Gastrocnemius medialis (tissue), 4 donors: ENCODE measurements at regions not wholly inside any gene's neighbourhood (a gene's known extent, or its start where the extent isn't known, plus 50 kb on each side); places are given as distances from the start of the nearest gene placed in this dataset.

ENCODE experiments used
- POLR2A ChIP-seq, 2 donors: fragments of 450-650 bp; IDR thresholded peaks; one replicate each; pipeline ENCODE4 v1.6.1; 2017; ENCODE audit warnings: antibody characterized with exemption in 2 of 2, mild to moderate bottlenecking in 2 of 2, moderate library complexity in 2 of 2
- TF ChIP-seq, protein P1 (sequence below), 5 experiments: fragments of 450-650 bp in 3 of 5; fragments of 200-600 bp in 2 of 5; sonication (generic) in 2 of 5; IDR thresholded peaks in 4 of 5; conservative IDR thresholded peaks in 1 of 5; 1 replicate in 4 of 5; 2 replicates in 1 of 5; pipeline ENCODE4 v1.5.1; 2016 to 2019; ENCODE audit warnings: antibody characterized with exemption in 5 of 5, mild to moderate bottlenecking in 3 of 5, moderate library complexity in 3 of 5

DNA sequence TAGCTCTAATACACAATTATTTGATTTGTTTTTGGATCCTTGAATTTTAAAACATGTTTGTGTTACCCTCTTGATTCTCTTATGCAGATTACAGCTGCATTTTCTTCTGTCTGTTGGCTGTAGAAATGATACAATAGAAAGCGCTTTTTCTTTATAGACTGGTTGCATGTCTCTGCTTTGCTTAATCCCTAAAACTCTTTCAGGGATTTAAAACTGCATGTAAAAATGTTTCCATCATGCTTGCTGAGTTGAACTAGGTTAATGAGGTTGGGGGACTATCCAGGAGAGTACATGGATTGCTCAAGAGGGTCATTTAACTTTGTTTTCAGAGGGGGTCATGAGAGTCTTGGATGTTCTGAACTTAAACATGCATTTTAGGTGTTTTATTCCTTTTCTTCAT, 166.4 kb upstream of the IFNG-AS1 start:
- no peak for TF ChIP-seq POLR2A (IDR thresholded peaks at IDR 0.05)
- TF ChIP-seq, protein P1, sequence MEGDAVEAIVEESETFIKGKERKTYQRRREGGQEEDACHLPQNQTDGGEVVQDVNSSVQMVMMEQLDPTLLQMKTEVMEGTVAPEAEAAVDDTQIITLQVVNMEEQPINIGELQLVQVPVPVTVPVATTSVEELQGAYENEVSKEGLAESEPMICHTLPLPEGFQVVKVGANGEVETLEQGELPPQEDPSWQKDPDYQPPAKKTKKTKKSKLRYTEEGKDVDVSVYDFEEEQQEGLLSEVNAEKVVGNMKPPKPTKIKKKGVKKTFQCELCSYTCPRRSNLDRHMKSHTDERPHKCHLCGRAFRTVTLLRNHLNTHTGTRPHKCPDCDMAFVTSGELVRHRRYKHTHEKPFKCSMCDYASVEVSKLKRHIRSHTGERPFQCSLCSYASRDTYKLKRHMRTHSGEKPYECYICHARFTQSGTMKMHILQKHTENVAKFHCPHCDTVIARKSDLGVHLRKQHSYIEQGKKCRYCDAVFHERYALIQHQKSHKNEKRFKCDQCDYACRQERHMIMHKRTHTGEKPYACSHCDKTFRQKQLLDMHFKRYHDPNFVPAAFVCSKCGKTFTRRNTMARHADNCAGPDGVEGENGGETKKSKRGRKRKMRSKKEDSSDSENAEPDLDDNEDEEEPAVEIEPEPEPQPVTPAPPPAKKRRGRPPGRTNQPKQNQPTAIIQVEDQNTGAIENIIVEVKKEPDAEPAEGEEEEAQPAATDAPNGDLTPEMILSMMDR (IDR thresholded peaks at IDR 0.05 in 4 of 5, conservative IDR thresholded peaks at IDR 0.05 in 1 of 5): no peak
